SK-N-SH (cell line): ENCODE measurements at regions not wholly inside any gene's neighbourhood (a gene's known extent, or its start where the extent isn't known, plus 50 kb on each side); places are given as distances from the start of the nearest gene placed in this dataset.
"Not testable (repeated sequence)": the region's sequence is repeated elsewhere in the genome, so short reads cannot be mapped to it uniquely, and the experiment has no call there.

ENCODE experiments used
- CTCF ChIA-PET: fragments of 300-600, 350-600 bp; formaldehyde crosslinking; extraction: SDS; loops from one replicate; lab custom pipeline; 2021; lab: Yijun Ruan, JAX
- POLR2A ChIA-PET: fragments of 350-600 bp; sonication (Branson Sonifier 250); formaldehyde crosslinking; extraction: SDS; loops from one replicate; lab custom pipeline; 2020; ENCODE audit warnings: antibody characterized with exemption, inconsistent platforms; lab: Yijun Ruan, JAX
- DNase-seq: peaks from one replicate; pipeline ENCODE4 v3.0.0; 2012
- H2AFZ ChIP-seq: fragments of 200-600 bp; sonication (generic); 2 replicates; pipeline ENCODE4 v1.8.1; 2016; ENCODE audit warnings: antibody characterized with exemption, mild to moderate bottlenecking, low read depth
- H3F3A ChIP-seq: fragments of 200-600 bp; sonication (generic); replicated peaks from 2 replicates; pipeline ENCODE3; 2016; ENCODE audit warnings: antibody characterized with exemption, mild to moderate bottlenecking; ENCODE audit not compliant: insufficient read depth
- H3K27ac ChIP-seq, 2 experiments: fragments of 200-500 bp in 1 of 2; fragments of 200-600 bp in 1 of 2; sonication (Bioruptor generic) in 1 of 2; sonication (generic), shearing (Covaris generic) in 1 of 2; 2 replicates each; pipeline versions ENCODE4 v1.5.1 to v1.6.1; 2014 to 2016; ENCODE audit warnings: low read depth in 2 of 2, inconsistent platforms in 1 of 2, low read length in 1 of 2, mild to moderate bottlenecking in 1 of 2, mixed read lengths in 1 of 2
- H3K27me3 ChIP-seq: fragments of 200-600 bp; sonication (generic), shearing (Covaris generic); 2 replicates; pipeline ENCODE4 v1.6.1; 2016; ENCODE audit warnings: mixed run types; ENCODE audit not compliant: insufficient read depth
- H3K36me3 ChIP-seq, 2 experiments: fragments of 200-500 bp in 1 of 2; fragments of 200-600 bp in 1 of 2; sonication (Bioruptor generic) in 1 of 2; sonication (generic) in 1 of 2; replicated peaks in 1 of 2; 2 replicates each; pipeline versions ENCODE3 to v1.5.1; 2014 to 2016; ENCODE audit warnings: low read length in 1 of 2, mild to moderate bottlenecking in 1 of 2; ENCODE audit not compliant: insufficient read depth in 2 of 2, control insufficient read depth in 1 of 2
- H3K4me1 ChIP-seq, 2 experiments: fragments of 200-500 bp in 1 of 2; fragments of 200-600 bp in 1 of 2; sonication (Bioruptor generic) in 1 of 2; sonication (generic), shearing (Covaris generic) in 1 of 2; 2 replicates each; pipeline versions ENCODE4 v1.5.1 to v1.6.1; 2014 to 2016; ENCODE audit warnings: low read depth in 1 of 2, low read length in 1 of 2, mixed run types in 1 of 2; ENCODE audit not compliant: insufficient read depth in 2 of 2, control insufficient read depth in 1 of 2
- H3K4me2 ChIP-seq: fragments of 200-600 bp; sonication (generic), shearing (Covaris generic); 2 replicates; pipeline ENCODE4 v1.6.1; 2017; ENCODE audit warnings: mixed run types
- H3K4me3 ChIP-seq, 2 experiments: fragments of 200-500 bp in 1 of 2; fragments of 200-600 bp in 1 of 2; sonication (Bioruptor generic) in 1 of 2; sonication (generic), shearing (Covaris generic) in 1 of 2; 2 replicates each; pipeline versions ENCODE4 v1.5.1 to v1.8.1; 2014 to 2016; ENCODE audit warnings: low read depth in 2 of 2, inconsistent platforms in 1 of 2, low read length in 1 of 2, mild to moderate bottlenecking in 1 of 2, mixed read lengths in 1 of 2, moderate library complexity in 1 of 2
- H3K79me2 ChIP-seq: fragments of 200-600 bp; sonication (generic); 2 replicates; pipeline ENCODE4 v1.8.1; 2017; ENCODE audit warnings: mild to moderate bottlenecking; ENCODE audit not compliant: insufficient read depth
- H3K9ac ChIP-seq: fragments of 200-600 bp; sonication (generic); 2 replicates; pipeline ENCODE4 v1.6.1; 2017; ENCODE audit warnings: mixed run types
- H3K9me2 ChIP-seq: fragments of 200-600 bp; sonication (generic); 2 replicates; pipeline ENCODE4 v1.6.1; 2017; ENCODE audit warnings: mixed run types
- H3K9me3 ChIP-seq: fragments of 200-600 bp; sonication (generic); 2 replicates; pipeline ENCODE4 v1.6.1; 2017; ENCODE audit warnings: mixed run types, mild to moderate bottlenecking, moderate library complexity
- H4K20me1 ChIP-seq: fragments of 200-600 bp; sonication (generic); 2 replicates; pipeline ENCODE4 v1.6.1; 2017; ENCODE audit warnings: mild to moderate bottlenecking, mixed run types; ENCODE audit not compliant: insufficient read depth
- CTCF ChIP-seq: fragments of 200-600 bp; sonication (generic); IDR thresholded peaks from 2 replicates; pipeline ENCODE4 v1.6.1; 2017; ENCODE audit warnings: antibody characterized with exemption, mild to moderate bottlenecking, moderate library complexity
- EP300 ChIP-seq, 2 experiments: IDR thresholded peaks; 2 replicates each; pipeline versions ENCODE4 v1.4.0 to v1.6.1; 2012; ENCODE audit warnings: borderline replicate concordance in 1 of 2, low read depth in 1 of 2, low read length in 1 of 2
- FOXM1 ChIP-seq: IDR thresholded peaks from 2 replicates; pipeline ENCODE4 v1.4.0; 2012; ENCODE audit warnings: low read depth, mild to moderate bottlenecking
- GATA2 ChIP-seq: sonication (generic); formaldehyde crosslinking; IDR thresholded peaks from 2 replicates; pipeline ENCODE4 v1.5.0; 2020; ENCODE audit warnings: mild to moderate bottlenecking, missing genetic modification reagents
- MAX ChIP-seq: IDR thresholded peaks from 2 replicates; pipeline ENCODE4 v1.4.0; 2012; ENCODE audit warnings: low read depth
- MEF2A ChIP-seq: IDR thresholded peaks from 2 replicates; pipeline ENCODE4 v1.4.0; 2012; ENCODE audit warnings: low read depth, borderline replicate concordance
- SMC3 ChIP-seq: IDR thresholded peaks from 2 replicates; pipeline ENCODE4 v1.6.1; 2012; ENCODE audit warnings: low read depth, low read length, improper control_type of control experiment
- TAF1 ChIP-seq: IDR thresholded peaks from 2 replicates; pipeline ENCODE4 v1.6.1; 2012; ENCODE audit warnings: low read depth, mild to moderate bottlenecking, low read length, moderate library complexity, borderline replicate concordance
- YY1 ChIP-seq: IDR thresholded peaks from 2 replicates; pipeline ENCODE4 v1.4.0; 2012; ENCODE audit warnings: low read depth, mild to moderate bottlenecking
- WGBS: methylation state at CpG from one replicate; pipeline ENCODE4 v1.1.6; 2017; ENCODE audit warnings: low lambda C conversion rate; 5-methylcytosine and 5-hydroxymethylcytosine counted together

GRCh38 chr7:119643558-119643957, 629.4 kb upstream of the KCND2 start (continued):
- no peak for TF ChIP-seq CTCF
- TF ChIP-seq MEF2A = no peak
- no peak for TF ChIP-seq GATA2
- TF ChIP-seq MAX = no peak
- no peak for TF ChIP-seq EP300 (IDR thresholded peaks at IDR 0.05; ENCODE audit: borderline replicate concordance in 1 of 2, low read depth in 1 of 2, low read length in 1 of 2)
- TF ChIP-seq FOXM1 = no peak
- TF ChIP-seq, all 33 proteins: peak for 0

- Histone ChIP-seq H4K20me1 (no peaks in the 10 kb centered on the region), H3K4me2 (no peak overlapping the region), H3K9ac (no peak overlapping the region), H3K9me2 (no peaks in the 10 kb centered on the region), H3K27ac (no peak overlapping the region), H2AFZ (no peak overlapping the region), H3F3A (no peaks in the 10 kb centered on the region), H3K79me2 (no peaks in the 10 kb centered on the region), H3K4me3 (no peak overlapping the region), H3K36me3 (no peaks in the 10 kb centered on the region), H3K4me1 (no peaks in the 10 kb centered on the region), H3K9me3 (0 out of 2 replicates have a peak, but pooled peaks cover 3% of the 10 kb centered on the region), H3K27me3 (no peaks in the 10 kb centered on the region)
- ChIA-PET POLR2A (no interaction called here), CTCF (no interaction called here)
- WGBS = 0% methylated on average over 1 of the region's 1 CpG
- TF ChIP-seq FOXM1 (no peak), TAF1 (no peak), YY1 (no peak), MAX (no peak), SMC3 (no peak)
- no peak for DNase-seq
These were observed 625.7 kb upstream of the KCND2 start for GRCh38 chr7:119647286-119647685.

- POLR2A ChIA-PET, H3K9ac ChIP-seq, H3K36me3 ChIP-seq, H3K27ac ChIP-seq, H3K9me2 ChIP-seq, H3K27me3 ChIP-seq, H3K4me2 ChIP-seq, H3K79me2 ChIP-seq, H3K4me1 ChIP-seq, H3K4me3 ChIP-seq, H3K9me3 ChIP-seq, DNase-seq, H2AFZ ChIP-seq, CTCF ChIA-PET, H3F3A ChIP-seq, H4K20me1 ChIP-seq: not testable (repeated sequence)
- WGBS = 2% methylated on average over 3 of the region's 3 CpGs
These were observed 624.2 kb upstream of the KCND2 start for GRCh38 chr7:119648752-119649151.
